ENCODE measurements at regions not wholly inside any gene's neighbourhood (a gene's known extent, or its start where the extent isn't known, plus 50 kb on each side); places are given as distances from the start of the nearest gene placed in this dataset.

- peak; percentile 35 for DNase-seq (ENCODE audit: low spot score)
Observed at GRCh38 chr2:48912110-48912509, 156.6 kb upstream of the LHCGR start.

GRCh38 chr2:48910961-48911360, 155.4 kb upstream of the LHCGR start:
- DNase-seq (ENCODE audit: low spot score), result no peak

- DNase-seq (ENCODE audit: low spot score), result no peak
Observed at GRCh38 chr2:48906633-48907032, 151.1 kb upstream of the LHCGR start.

GRCh38 chr2:48905696-48906095, 150.2 kb upstream of the LHCGR start:
- DNase-seq (ENCODE audit: low spot score), result no peak

GRCh38 chr2:48902521-48902920, 147.0 kb upstream of the LHCGR start:
- DNase-seq (ENCODE audit: low spot score), result no peak

- DNase-seq (ENCODE audit: low spot score), result no peak
Observed at GRCh38 chr2:48901416-48901815, 145.9 kb upstream of the LHCGR start.

- DNase-seq (ENCODE audit: low spot score), result no peak
Observed at GRCh38 chr2:48901015-48901343, 145.5 kb upstream of the LHCGR start.

- peak; percentile 37 for DNase-seq (ENCODE audit: low spot score)
Observed at GRCh38 chr2:48900321-48901014, 144.9 kb upstream of the LHCGR start.

GRCh38 chr2:48896870-48897269, 141.3 kb upstream of the LHCGR start:
- DNase-seq (ENCODE audit: low spot score), result no peak

- no peak for DNase-seq (ENCODE audit: low spot score)
Observed at GRCh38 chr2:48890454-48891131, 135.1 kb upstream of the LHCGR start.

- DNase-seq (ENCODE audit: low spot score), result no peak
Observed at GRCh38 chr2:48888066-48888465, 132.5 kb upstream of the LHCGR start.

GRCh38 chr2:48886919-48887318, 131.4 kb upstream of the LHCGR start:
- DNase-seq (ENCODE audit: low spot score), result no peak

- no peak for DNase-seq (ENCODE audit: low spot score)
Observed at GRCh38 chr2:48885841-48886240, 130.3 kb upstream of the LHCGR start.

- DNase-seq (ENCODE audit: low spot score), result no peak
Observed at GRCh38 chr2:48883661-48884060, 128.1 kb upstream of the LHCGR start.

- no peak for DNase-seq (ENCODE audit: low spot score)
Observed at GRCh38 chr2:48874282-48874681, 118.8 kb upstream of the LHCGR start.

- no peak for DNase-seq (ENCODE audit: low spot score)
Observed at GRCh38 chr2:48873666-48874065, 118.1 kb upstream of the LHCGR start.

GRCh38 chr2:48870942-48871341, 115.4 kb upstream of the LHCGR start:
- no peak for DNase-seq (ENCODE audit: low spot score)

- DNase-seq (ENCODE audit: low spot score), result no peak
Observed at GRCh38 chr2:48870503-48870902, 115.0 kb upstream of the LHCGR start.

GRCh38 chr2:48865704-48866103, 110.2 kb upstream of the LHCGR start:
- DNase-seq (ENCODE audit: low spot score), result no peak

GRCh38 chr2:48860380-48860779, 104.9 kb upstream of the LHCGR start:
- DNase-seq (ENCODE audit: low spot score), result no peak

- no peak for DNase-seq (ENCODE audit: low spot score)
Observed at GRCh38 chr2:48856657-48857056, 101.1 kb upstream of the LHCGR start.

- DNase-seq (ENCODE audit: low spot score), result no peak
Observed at GRCh38 chr2:48856144-48856543, 100.6 kb upstream of the LHCGR start.

GRCh38 chr2:48855142-48855541, 99.6 kb upstream of the LHCGR start:
- DNase-seq (ENCODE audit: low spot score), result no peak

- DNase-seq (ENCODE audit: low spot score), result no peak
Observed at GRCh38 chr2:48854681-48855080, 99.2 kb upstream of the LHCGR start.
